PFSK-1 (cell line): ENCODE measurements at regions not wholly inside any gene's neighbourhood (a gene's known extent, or its start where the extent isn't known, plus 50 kb on each side); places are given as distances from the start of the nearest gene placed in this dataset.

ENCODE experiments used
- FOXP2 ChIP-seq: optimal IDR thresholded peaks from 2 replicates; pipeline ENCODE3; 2011; ENCODE audit warnings: borderline replicate concordance, control low read depth, inconsistent platforms; ENCODE audit not compliant: insufficient read depth; ENCODE audit errors: extremely low read length, extremely low read depth
- POLR2AphosphoS5 ChIP-seq: IDR thresholded peaks from 2 replicates; pipeline ENCODE4 v1.6.1; 2012; ENCODE audit warnings: low read depth, mild to moderate bottlenecking, control low read depth, low read length, moderate library complexity
- SIN3A ChIP-seq: IDR thresholded peaks from 2 replicates; pipeline ENCODE4 v1.6.1; 2012; ENCODE audit warnings: mild to moderate bottlenecking, low read length, moderate library complexity, borderline replicate concordance; ENCODE audit not compliant: insufficient read depth
- TAF1 ChIP-seq: IDR thresholded peaks from 2 replicates; pipeline ENCODE4 v1.6.1; 2012; ENCODE audit warnings: low read length, control low read depth, borderline replicate concordance; ENCODE audit not compliant: insufficient read depth
- TF ChIP-seq, protein P1 (sequence below), 2 experiments: IDR thresholded peaks; 2 replicates each; pipeline versions ENCODE4 v1.6.1 to v1.8.0; 2011 to 2012; ENCODE audit warnings: low read depth in 2 of 2, low read length in 2 of 2, control low read depth in 1 of 2, inconsistent platforms in 1 of 2, mild to moderate bottlenecking in 1 of 2, moderate library complexity in 1 of 2; ENCODE audit not compliant: insufficient read depth in 1 of 2

DNA sequence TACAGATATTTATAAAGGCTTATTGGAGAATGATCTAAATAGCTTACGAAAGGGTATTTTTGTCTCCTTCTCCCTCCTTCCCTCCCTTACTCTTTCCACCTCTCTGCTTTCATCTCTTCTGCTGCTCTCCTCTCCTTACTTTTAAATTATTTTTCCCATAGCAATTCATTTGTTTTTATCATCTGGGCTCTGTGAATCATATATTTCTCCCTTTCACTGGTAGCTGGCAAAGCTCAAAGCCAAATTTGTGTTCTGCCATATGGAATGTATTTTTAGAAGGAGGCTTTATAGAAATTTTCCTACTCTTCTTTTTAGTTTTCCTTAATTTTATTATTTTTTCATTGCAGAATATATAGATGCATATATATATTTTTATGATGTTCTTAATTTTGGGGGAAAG, 385.8 kb downstream of the C3orf38 start:
- TF ChIP-seq SIN3A (no peak), FOXP2 (no peak), POLR2AphosphoS5 (no peak), TAF1 (no peak)
- TF ChIP-seq, protein P1, sequence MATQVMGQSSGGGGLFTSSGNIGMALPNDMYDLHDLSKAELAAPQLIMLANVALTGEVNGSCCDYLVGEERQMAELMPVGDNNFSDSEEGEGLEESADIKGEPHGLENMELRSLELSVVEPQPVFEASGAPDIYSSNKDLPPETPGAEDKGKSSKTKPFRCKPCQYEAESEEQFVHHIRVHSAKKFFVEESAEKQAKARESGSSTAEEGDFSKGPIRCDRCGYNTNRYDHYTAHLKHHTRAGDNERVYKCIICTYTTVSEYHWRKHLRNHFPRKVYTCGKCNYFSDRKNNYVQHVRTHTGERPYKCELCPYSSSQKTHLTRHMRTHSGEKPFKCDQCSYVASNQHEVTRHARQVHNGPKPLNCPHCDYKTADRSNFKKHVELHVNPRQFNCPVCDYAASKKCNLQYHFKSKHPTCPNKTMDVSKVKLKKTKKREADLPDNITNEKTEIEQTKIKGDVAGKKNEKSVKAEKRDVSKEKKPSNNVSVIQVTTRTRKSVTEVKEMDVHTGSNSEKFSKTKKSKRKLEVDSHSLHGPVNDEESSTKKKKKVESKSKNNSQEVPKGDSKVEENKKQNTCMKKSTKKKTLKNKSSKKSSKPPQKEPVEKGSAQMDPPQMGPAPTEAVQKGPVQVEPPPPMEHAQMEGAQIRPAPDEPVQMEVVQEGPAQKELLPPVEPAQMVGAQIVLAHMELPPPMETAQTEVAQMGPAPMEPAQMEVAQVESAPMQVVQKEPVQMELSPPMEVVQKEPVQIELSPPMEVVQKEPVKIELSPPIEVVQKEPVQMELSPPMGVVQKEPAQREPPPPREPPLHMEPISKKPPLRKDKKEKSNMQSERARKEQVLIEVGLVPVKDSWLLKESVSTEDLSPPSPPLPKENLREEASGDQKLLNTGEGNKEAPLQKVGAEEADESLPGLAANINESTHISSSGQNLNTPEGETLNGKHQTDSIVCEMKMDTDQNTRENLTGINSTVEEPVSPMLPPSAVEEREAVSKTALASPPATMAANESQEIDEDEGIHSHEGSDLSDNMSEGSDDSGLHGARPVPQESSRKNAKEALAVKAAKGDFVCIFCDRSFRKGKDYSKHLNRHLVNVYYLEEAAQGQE (IDR thresholded peaks at IDR 0.05; ENCODE audit: insufficient read depth in 1 of 2, low read depth in 2 of 2, low read length in 2 of 2): no peak

DNA sequence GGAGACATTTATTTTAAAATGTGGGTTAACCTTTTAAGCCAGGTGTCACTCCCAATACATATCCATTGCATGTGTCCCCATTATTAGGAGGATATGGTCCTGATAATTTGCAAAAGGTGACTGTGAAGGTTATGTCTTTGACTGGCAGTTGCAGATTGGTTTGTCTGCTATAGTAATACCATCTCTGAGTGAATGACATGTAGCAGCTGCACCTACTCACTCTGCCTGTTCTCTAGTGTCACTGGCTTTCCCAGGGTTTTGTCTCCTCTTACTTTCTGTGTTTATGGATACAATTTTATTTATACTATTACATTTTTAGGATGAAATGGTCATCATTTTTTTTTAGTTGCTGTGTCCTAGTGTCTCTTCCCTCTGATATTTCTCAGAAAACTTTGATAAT, 393.2 kb downstream of the C3orf38 start:
- TF ChIP-seq FOXP2: no peak
- TF ChIP-seq SIN3A: no peak
- no peak for TF ChIP-seq POLR2AphosphoS5
- TF ChIP-seq TAF1: no peak
- TF ChIP-seq, protein P1 (IDR thresholded peaks at IDR 0.05; ENCODE audit: insufficient read depth in 1 of 2, low read depth in 2 of 2, low read length in 2 of 2): no peak

DNA sequence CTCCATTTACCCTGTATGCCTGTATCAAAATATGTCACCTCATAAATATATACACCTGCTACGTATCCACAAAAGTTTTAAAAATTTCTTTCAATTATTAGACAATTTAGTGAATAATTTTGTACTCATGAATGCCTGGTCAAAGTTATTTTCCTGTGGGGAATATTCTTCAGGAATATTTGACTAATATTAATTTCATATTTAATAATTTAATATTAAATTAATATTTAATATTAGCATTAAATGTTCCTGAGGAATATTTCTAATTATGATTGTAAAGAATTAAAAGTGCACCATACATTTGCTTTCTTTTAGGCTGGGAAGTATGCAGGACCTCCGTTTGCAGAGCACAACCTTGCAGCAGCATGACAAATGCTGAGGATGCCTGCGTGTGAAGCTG, 422.7 kb downstream of the C3orf38 start:
- TF ChIP-seq TAF1 (no peak), SIN3A (no peak), POLR2AphosphoS5 (no peak), FOXP2 (no peak)
- TF ChIP-seq, protein P1 (IDR thresholded peaks at IDR 0.05; ENCODE audit: insufficient read depth in 1 of 2, low read depth in 2 of 2, low read length in 2 of 2): no peak

DNA sequence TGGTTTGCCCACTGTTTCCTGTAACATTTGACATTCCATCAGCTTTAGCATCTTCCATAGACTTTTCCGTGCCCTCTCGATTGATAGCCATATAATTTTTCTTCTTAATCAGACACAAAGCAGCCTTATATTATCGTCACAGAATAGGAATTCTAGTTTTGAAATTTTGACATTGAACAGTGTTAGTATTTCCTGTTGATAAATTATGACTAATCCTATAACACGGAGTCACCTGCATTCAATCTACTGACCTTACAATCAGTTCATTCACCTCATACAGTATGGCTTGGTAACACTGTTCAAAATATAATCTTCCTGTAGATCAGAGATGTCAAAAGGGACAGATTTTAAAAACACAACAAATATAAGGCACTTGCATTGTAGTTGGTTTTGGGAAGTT, 423.7 kb downstream of the C3orf38 start:
- TF ChIP-seq, protein P1 (IDR thresholded peaks at IDR 0.05; ENCODE audit: insufficient read depth in 1 of 2, low read depth in 2 of 2, low read length in 2 of 2): no peak

DNA sequence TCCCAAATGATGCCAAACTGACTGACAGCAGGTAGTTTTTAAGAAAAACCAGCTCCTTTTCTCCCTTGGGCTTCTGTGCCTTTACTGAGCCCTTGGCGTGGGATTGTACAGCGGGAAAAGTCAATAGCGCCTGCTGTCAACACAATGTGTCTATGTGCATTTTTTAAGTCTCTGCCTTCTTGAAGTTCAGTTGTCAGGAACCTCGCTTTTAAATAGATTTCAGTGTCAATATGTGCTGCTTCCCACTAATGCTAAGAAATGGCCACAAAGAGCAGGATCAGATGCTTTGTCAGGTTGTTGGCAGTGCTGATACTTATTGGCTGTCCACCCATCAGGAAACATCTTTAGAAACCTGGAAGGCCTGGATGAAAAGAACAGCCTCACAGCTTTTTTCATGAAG, 424.4 kb downstream of the C3orf38 start:
- no peak for TF ChIP-seq TAF1
- TF ChIP-seq, protein P1 (IDR thresholded peaks at IDR 0.05; ENCODE audit: insufficient read depth in 1 of 2, low read depth in 2 of 2, low read length in 2 of 2): no peak
- TF ChIP-seq SIN3A: no peak
- no peak for TF ChIP-seq POLR2AphosphoS5
- no peak for TF ChIP-seq FOXP2
